Naive B cell (primary cell): ENCODE measurements at regions not wholly inside any gene's neighbourhood (a gene's known extent, or its start where the extent isn't known, plus 50 kb on each side); places are given as distances from the start of the nearest gene placed in this dataset.
"Not testable (repeated sequence)": the region's sequence is repeated elsewhere in the genome, so short reads cannot be mapped to it uniquely, and the experiment has no call there.

Source experiments
- ATAC-seq, 2 donors: fragments of 150-1000 bp; cut with Tn5 transposase; 2 replicates each; pipeline ENCODE4 v1.10.0; 2021; ENCODE audit warnings: low read depth in 2 of 2, mild to moderate bottlenecking in 2 of 2, moderate library complexity in 2 of 2
- DNase-seq: peaks from one replicate; pipeline ENCODE4 v3.0.0; 2022
- H3K27ac Mint-ChIP-seq, 6 donors: one replicate each; pipeline ENCODE4 v1.8.0; 2020 to 2022; ENCODE audit warnings: mild to moderate bottlenecking in 6 of 6, mixed read lengths in 6 of 6, moderate library complexity in 5 of 6, inconsistent platforms in 2 of 6
- H3K27me3 Mint-ChIP-seq, 3 donors: one replicate each; pipeline ENCODE4 v1.8.0; 2021 to 2022; ENCODE audit warnings: mixed read lengths in 3 of 3, mild to moderate bottlenecking in 1 of 3
- H3K36me3 Mint-ChIP-seq, 2 donors: one replicate each; pipeline ENCODE4 v1.8.0; 2020 to 2022; ENCODE audit warnings: mixed read lengths in 2 of 2, inconsistent platforms in 1 of 2, mild to moderate bottlenecking in 1 of 2
- H3K4me1 Mint-ChIP-seq, 3 donors: one replicate each; pipeline ENCODE4 v1.8.0; 2020 to 2022; ENCODE audit warnings: mixed read lengths in 3 of 3, inconsistent platforms in 1 of 3, mild to moderate bottlenecking in 1 of 3, moderate library complexity in 1 of 3
- H3K4me3 Mint-ChIP-seq, 8 donors: one replicate each; pipeline ENCODE4 v1.8.0; 2020 to 2022; ENCODE audit warnings: mild to moderate bottlenecking in 8 of 8, mixed read lengths in 8 of 8, moderate library complexity in 8 of 8, inconsistent platforms in 2 of 8
- H3K9me3 Mint-ChIP-seq, 7 donors: one replicate each; pipeline ENCODE4 v1.8.0; 2020 to 2022; ENCODE audit warnings: mixed read lengths in 7 of 7, mild to moderate bottlenecking in 5 of 7, inconsistent platforms in 2 of 7, moderate library complexity in 1 of 7

DNA sequence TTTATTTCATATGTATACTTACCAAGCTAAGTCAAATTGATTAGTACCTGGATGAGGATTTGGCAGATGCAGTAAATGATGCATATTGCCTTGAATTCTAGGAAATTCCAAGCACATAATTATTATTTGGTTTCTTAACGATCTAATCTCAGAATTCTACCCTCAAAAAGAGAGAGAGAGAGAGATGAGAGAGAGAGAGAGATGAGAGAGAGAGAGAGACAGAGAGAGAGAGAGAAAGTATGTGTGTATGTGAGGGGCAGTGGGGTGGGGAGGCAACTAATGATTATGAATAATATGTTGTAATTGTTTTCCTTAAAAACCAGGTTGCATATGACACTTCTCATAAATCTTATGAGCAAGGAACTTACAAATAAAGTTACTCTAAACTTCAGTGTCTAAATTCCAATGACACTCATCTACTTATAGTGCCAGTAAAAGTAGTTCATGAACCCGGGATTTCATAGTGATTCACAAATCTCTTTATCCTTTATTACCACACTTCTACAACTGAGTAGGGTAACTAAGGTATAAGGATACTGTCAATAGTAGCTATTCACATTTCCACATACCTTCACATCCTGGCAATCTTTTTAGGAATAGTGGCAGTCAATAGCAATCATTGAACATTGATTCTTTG is 60.5 kb upstream of the EDIL3 start:
- peaks cover 0 to 4% (median 0%) of the 10 kb centered on the region in 7 donors for H3K9me3 Mint-ChIP-seq
- no peaks in the 10 kb centered on the region for H3K27me3 Mint-ChIP-seq
- no peak overlapping the region for H3K27ac Mint-ChIP-seq
- peaks cover 0 to 4% of the 10 kb centered on the region in 2 donors for H3K36me3 Mint-ChIP-seq
- ATAC-seq (no peak), DNase-seq (no peak)
- no peaks in the 10 kb centered on the region for H3K4me1 Mint-ChIP-seq
- no peak overlapping the region for H3K4me3 Mint-ChIP-seq

- Mint-ChIP-seq H3K4me1 (no peaks in the 10 kb centered on the region), H3K27ac (no peak overlapping the region), H3K4me3 (no peak overlapping the region), H3K36me3 (peaks cover 0 to 4% of the 10 kb centered on the region in 2 donors), H3K27me3 (no peaks in the 10 kb centered on the region), H3K9me3 (peaks cover 0 to 2% (median 0%) of the 10 kb centered on the region in 7 donors)
- ATAC-seq = no peak
- DNase-seq = no peak
Observed at GRCh38 chr5:84438456-84438855, 53.8 kb upstream of the EDIL3 start.

DNA sequence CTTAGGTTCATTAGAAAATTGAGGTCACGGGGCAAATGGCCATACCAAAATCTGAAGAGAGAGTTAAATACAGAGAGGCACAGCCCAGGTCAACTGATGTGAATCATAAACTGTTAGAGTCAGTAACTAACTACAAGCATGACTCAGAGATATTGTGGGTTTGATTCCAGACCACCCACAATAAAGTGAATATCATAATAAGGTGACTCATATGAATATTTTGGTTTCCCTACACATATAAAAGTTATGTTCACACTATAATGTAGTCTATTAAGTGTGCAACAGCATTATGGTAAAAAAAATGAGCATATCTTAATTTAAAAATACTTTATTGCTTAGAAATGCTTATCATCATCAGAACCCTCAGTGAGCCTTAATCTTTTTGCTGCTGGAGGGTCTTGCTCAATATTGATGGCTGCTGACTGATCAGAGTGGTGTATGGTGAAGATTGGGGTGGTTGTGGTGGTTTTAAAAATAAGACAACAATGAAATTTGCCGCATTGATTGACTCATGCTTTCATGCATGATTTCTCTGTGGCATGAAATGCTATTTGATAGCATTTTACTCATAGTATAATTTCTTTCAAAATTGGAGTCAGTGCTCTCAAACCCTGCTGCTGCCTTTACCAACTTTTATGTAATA is 53.1 kb upstream of the EDIL3 start:
- DNase-seq (no peak), ATAC-seq (no peak)
- Mint-ChIP-seq H3K36me3 (peaks cover 0 to 4% of the 10 kb centered on the region in 2 donors), H3K4me3 (no peak overlapping the region), H3K27ac (no peak overlapping the region), H3K27me3 (no peaks in the 10 kb centered on the region), H3K4me1 (no peaks in the 10 kb centered on the region), H3K9me3 (peaks cover 0 to 2% (median 0%) of the 10 kb centered on the region in 7 donors)

GRCh38 chr5:84436866-84437265 is 52.2 kb upstream of the EDIL3 start:
- Mint-ChIP-seq H3K27ac (no peak overlapping the region), H3K4me1 (no peaks in the 10 kb centered on the region), H3K36me3 (peaks cover 0 to 4% of the 10 kb centered on the region in 2 donors), H3K27me3 (no peaks in the 10 kb centered on the region), H3K4me3 (no peak overlapping the region), H3K9me3 (peaks cover 0 to 2% (median 0%) of the 10 kb centered on the region in 7 donors)
- ATAC-seq (no peak), DNase-seq (no peak)

DNA sequence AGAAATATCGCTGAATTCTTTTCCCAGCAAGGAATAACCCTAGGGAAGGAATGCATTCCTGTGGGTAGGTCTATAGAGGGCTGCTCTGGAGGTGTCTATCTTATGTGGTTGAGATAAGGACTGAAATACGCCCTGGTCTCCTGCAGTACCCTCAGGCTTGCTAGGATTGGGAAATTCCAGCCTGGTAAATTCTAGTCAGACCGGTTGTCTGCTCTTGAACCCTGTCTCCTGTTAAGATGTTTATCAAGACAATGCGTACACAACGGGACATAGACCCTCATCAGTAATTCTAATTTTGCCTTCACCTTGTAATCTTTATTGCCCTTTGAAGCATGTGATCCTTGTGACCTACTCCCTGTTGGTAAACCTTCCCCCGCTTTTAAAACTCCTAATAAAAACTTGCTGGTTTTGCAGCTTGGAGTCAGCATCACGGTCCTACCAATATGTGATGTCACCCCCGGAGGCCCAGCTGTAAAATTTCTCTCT is 51.2 kb upstream of the EDIL3 start:
- H3K36me3 Mint-ChIP-seq, H3K9me3 Mint-ChIP-seq, ATAC-seq: not testable (repeated sequence)

More for the DNA sequence above, 51.2 kb upstream of the EDIL3 start:
- H3K4me3 Mint-ChIP-seq, DNase-seq, H3K4me1 Mint-ChIP-seq, H3K27me3 Mint-ChIP-seq, H3K27ac Mint-ChIP-seq: not testable (repeated sequence)
